Loucy (cell line): ENCODE measurements at regions not wholly inside any gene's neighbourhood (a gene's known extent, or its start where the extent isn't known, plus 50 kb on each side); places are given as distances from the start of the nearest gene placed in this dataset.

Experiments used
- H2AFZ ChIP-seq: fragments of 200-600 bp; sonication (generic); 2 replicates; pipeline ENCODE4 v1.6.0; 2016; ENCODE audit warnings: antibody characterized with exemption, mild to moderate bottlenecking, low read length, moderate library complexity
- H3F3A ChIP-seq: fragments of 200-600 bp; 2 replicates; pipeline ENCODE4 v1.6.0; 2016; ENCODE audit warnings: antibody characterized with exemption, low read depth, mild to moderate bottlenecking
- H3K27me3 ChIP-seq: fragments of 200-600 bp; sonication (generic); 2 replicates; pipeline ENCODE4 v1.6.1; 2014; ENCODE audit warnings: low read length, mild to moderate bottlenecking; ENCODE audit not compliant: insufficient read depth, poor library complexity, severe bottlenecking
- H3K36me3 ChIP-seq: fragments of 200-600 bp; sonication (generic); 2 replicates; pipeline ENCODE4 v1.6.1; 2016; ENCODE audit warnings: low read length; ENCODE audit not compliant: insufficient read depth
- H3K4me1 ChIP-seq: fragments of 200-600 bp; sonication (generic); 2 replicates; pipeline ENCODE4 v1.5.1; 2014; ENCODE audit warnings: low read length, mild to moderate bottlenecking; ENCODE audit not compliant: insufficient read depth, poor library complexity, severe bottlenecking
- H3K4me2 ChIP-seq: fragments of 200-600 bp; sonication (generic); 2 replicates; pipeline ENCODE4 v1.6.0; 2014; ENCODE audit warnings: antibody characterized with exemption, low read length, low read depth, mild to moderate bottlenecking; ENCODE audit not compliant: poor library complexity, severe bottlenecking
- H3K4me3 ChIP-seq: fragments of 200-600 bp; sonication (generic); 2 replicates; pipeline ENCODE4 v1.5.1; 2014; ENCODE audit warnings: low read length, mild to moderate bottlenecking, mixed read lengths; ENCODE audit not compliant: poor library complexity, severe bottlenecking
- H3K79me2 ChIP-seq: fragments of 200-600 bp; sonication (generic); 2 replicates; pipeline ENCODE4 v1.6.1; 2014; ENCODE audit warnings: low read length; ENCODE audit not compliant: insufficient read depth
- H3K9ac ChIP-seq: fragments of 200-600 bp; sonication (generic); 2 replicates; pipeline ENCODE4 v1.6.0; 2014; ENCODE audit warnings: mild to moderate bottlenecking, low read depth, low read length, moderate library complexity; ENCODE audit not compliant: poor library complexity, severe bottlenecking
- H3K9me2 ChIP-seq: fragments of 200-600 bp; sonication (generic); replicated peaks from 2 replicates; pipeline ENCODE4 v1.6.1; 2016; ENCODE audit warnings: low read depth, low read length, mixed read lengths
- H3K9me3 ChIP-seq: fragments of 200-600 bp; sonication (generic); 2 replicates; pipeline ENCODE4 v1.6.1; 2014; ENCODE audit warnings: mild to moderate bottlenecking, antibody characterized with exemption, low read length, low read depth; ENCODE audit not compliant: insufficient read depth
- H4K20me1 ChIP-seq: fragments of 200-600 bp; sonication (generic); 2 replicates; pipeline ENCODE4 v1.6.0; 2014; ENCODE audit warnings: antibody characterized with exemption, low read length, mild to moderate bottlenecking; ENCODE audit not compliant: insufficient read depth, poor library complexity, severe bottlenecking
- EZH2phosphoT487 ChIP-seq: fragments of 200-600 bp; IDR thresholded peaks from 2 replicates; pipeline ENCODE4 v1.6.1; 2018; ENCODE audit warnings: antibody characterized with exemption, mild to moderate bottlenecking, moderate library complexity, borderline replicate concordance
- TF ChIP-seq, protein P1 (sequence below): fragments of 200-600 bp; sonication (generic); conservative IDR thresholded peaks from 2 replicates; pipeline ENCODE4 v1.5.1; 2014; ENCODE audit warnings: mild to moderate bottlenecking, antibody characterized with exemption, low read length

- H3K9me3 ChIP-seq = no peaks in the 10 kb centered on the region; the same call in 1 of the 2 replicates
- H3K4me2 ChIP-seq = no peak overlapping the region
- no peaks in the 10 kb centered on the region for H3F3A ChIP-seq
- no peaks in the 10 kb centered on the region for H3K9me2 ChIP-seq
- H3K79me2 ChIP-seq = no peaks in the 10 kb centered on the region
- no peaks in the 10 kb centered on the region for H3K4me1 ChIP-seq
- no peaks in the 10 kb centered on the region for H3K27me3 ChIP-seq
- H2AFZ ChIP-seq = no peak overlapping the region
- TF ChIP-seq EZH2phosphoT487 = no peak
- TF ChIP-seq, protein P1, sequence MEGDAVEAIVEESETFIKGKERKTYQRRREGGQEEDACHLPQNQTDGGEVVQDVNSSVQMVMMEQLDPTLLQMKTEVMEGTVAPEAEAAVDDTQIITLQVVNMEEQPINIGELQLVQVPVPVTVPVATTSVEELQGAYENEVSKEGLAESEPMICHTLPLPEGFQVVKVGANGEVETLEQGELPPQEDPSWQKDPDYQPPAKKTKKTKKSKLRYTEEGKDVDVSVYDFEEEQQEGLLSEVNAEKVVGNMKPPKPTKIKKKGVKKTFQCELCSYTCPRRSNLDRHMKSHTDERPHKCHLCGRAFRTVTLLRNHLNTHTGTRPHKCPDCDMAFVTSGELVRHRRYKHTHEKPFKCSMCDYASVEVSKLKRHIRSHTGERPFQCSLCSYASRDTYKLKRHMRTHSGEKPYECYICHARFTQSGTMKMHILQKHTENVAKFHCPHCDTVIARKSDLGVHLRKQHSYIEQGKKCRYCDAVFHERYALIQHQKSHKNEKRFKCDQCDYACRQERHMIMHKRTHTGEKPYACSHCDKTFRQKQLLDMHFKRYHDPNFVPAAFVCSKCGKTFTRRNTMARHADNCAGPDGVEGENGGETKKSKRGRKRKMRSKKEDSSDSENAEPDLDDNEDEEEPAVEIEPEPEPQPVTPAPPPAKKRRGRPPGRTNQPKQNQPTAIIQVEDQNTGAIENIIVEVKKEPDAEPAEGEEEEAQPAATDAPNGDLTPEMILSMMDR = no peak
- H3K36me3 ChIP-seq = no peaks in the 10 kb centered on the region
- H3K9ac ChIP-seq = no peak overlapping the region
- H4K20me1 ChIP-seq = no peaks in the 10 kb centered on the region
- no peak overlapping the region for H3K4me3 ChIP-seq
Measured at GRCh38 chr2:138170485-138170884, 206.2 kb downstream of the HNMT start.

DNA sequence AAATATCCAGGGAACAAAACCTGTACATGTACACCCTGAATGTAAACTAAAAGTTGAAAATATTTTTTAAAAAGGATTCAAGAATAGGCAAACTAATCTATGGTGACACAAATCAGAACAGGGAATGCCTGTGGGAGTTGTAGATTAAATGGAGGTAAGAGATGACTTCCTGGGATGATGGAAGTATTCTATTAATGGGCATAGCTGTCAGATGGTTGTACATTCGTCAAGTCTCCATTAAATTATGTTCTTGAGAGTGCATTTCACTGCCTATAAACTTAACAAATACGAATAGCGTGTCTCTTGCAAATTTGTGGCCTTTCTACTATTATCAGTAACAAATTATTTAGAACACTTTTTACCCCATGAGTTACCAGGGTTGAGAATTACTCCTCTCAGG is 207.0 kb downstream of the HNMT start:
- Histone ChIP-seq H3K79me2 (no peaks in the 10 kb centered on the region), H3K4me1 (no peaks in the 10 kb centered on the region), H2AFZ (no peak overlapping the region), H3K9ac (no peak overlapping the region), H3K36me3 (no peaks in the 10 kb centered on the region), H3K4me2 (no peak overlapping the region), H3K4me3 (no peak overlapping the region), H3K9me3 (no peaks in the 10 kb centered on the region), H3K9me2 (no peaks in the 10 kb centered on the region), H4K20me1 (no peaks in the 10 kb centered on the region), H3F3A (no peaks in the 10 kb centered on the region), H3K27me3 (no peaks in the 10 kb centered on the region)
- no peak for TF ChIP-seq EZH2phosphoT487
- TF ChIP-seq, protein P1 = no peak

- H3K27me3 ChIP-seq = no peaks in the 10 kb centered on the region
- H3K36me3 ChIP-seq = no peaks in the 10 kb centered on the region
- H3K9me2 ChIP-seq = no peaks in the 10 kb centered on the region
- H3K9ac ChIP-seq = no peak overlapping the region
- H3F3A ChIP-seq = no peaks in the 10 kb centered on the region
- TF ChIP-seq EZH2phosphoT487 = no peak
- TF ChIP-seq, protein P1 = no peak
- H2AFZ ChIP-seq = no peak overlapping the region
- H3K4me1 ChIP-seq = no peaks in the 10 kb centered on the region
- H4K20me1 ChIP-seq = no peaks in the 10 kb centered on the region
- H3K9me3 ChIP-seq = no peaks in the 10 kb centered on the region
- no peak overlapping the region for H3K4me3 ChIP-seq
- no peak overlapping the region for H3K4me2 ChIP-seq
- H3K79me2 ChIP-seq = no peaks in the 10 kb centered on the region
Measured at GRCh38 chr2:138175066-138175465, 210.8 kb downstream of the HNMT start.
